GM19324 (cell line): ENCODE measurements at regions not wholly inside any gene's neighbourhood (a gene's known extent, or its start where the extent isn't known, plus 50 kb on each side); places are given as distances from the start of the nearest gene placed in this dataset.
"Not testable (repeated sequence)": the region's sequence is repeated elsewhere in the genome, so short reads cannot be mapped to it uniquely, and the experiment has no call there.

ENCODE experiments used
- ATAC-seq: cut with Tn5 transposase; IDR thresholded peaks from one replicate; pipeline ENCODE4 v1.9.1; 2021; ENCODE audit warnings: mild to moderate bottlenecking, moderate library complexity; ENCODE audit not compliant: unreplicated experiment, low FRiP score

GRCh38 chr10:58070956-58071355, 196.7 kb downstream of the IPMK start:
- no peak for ATAC-seq

GRCh38 chr10:58068809-58069208, 198.9 kb downstream of the IPMK start:
- ATAC-seq: no peak

- ATAC-seq: no peak
Observed at GRCh38 chr10:58066979-58067378, 200.7 kb downstream of the IPMK start.

GRCh38 chr10:58066126-58066525, 201.6 kb downstream of the IPMK start:
- ATAC-seq: no peak

- ATAC-seq: no peak
Observed at GRCh38 chr10:58065529-58065815, 202.2 kb downstream of the IPMK start.

GRCh38 chr10:58064714-58065528, 202.8 kb downstream of the IPMK start:
- no peak for ATAC-seq

GRCh38 chr10:58063861-58064480, 203.7 kb downstream of the IPMK start:
- ATAC-seq: no peak

GRCh38 chr10:58058683-58059082, 209.0 kb downstream of the IPMK start:
- not testable (repeated sequence) for ATAC-seq

GRCh38 chr10:58054881-58055280, 212.8 kb downstream of the IPMK start:
- ATAC-seq: no peak

GRCh38 chr10:58052772-58053171, 214.9 kb downstream of the IPMK start:
- ATAC-seq: no peak

GRCh38 chr10:58050575-58050974, 217.1 kb downstream of the IPMK start:
- no peak for ATAC-seq

- no peak for ATAC-seq
Observed at GRCh38 chr10:58048936-58049335, 218.8 kb downstream of the IPMK start.

GRCh38 chr10:58044072-58044471, 223.6 kb downstream of the IPMK start:
- ATAC-seq: no peak

- no peak for ATAC-seq
Observed at GRCh38 chr10:58041901-58042300, 225.8 kb downstream of the IPMK start.

GRCh38 chr10:58030208-58030607, 237.5 kb downstream of the IPMK start:
- ATAC-seq: no peak

GRCh38 chr10:58028597-58029366, 238.9 kb downstream of the IPMK start:
- ATAC-seq: no peak

GRCh38 chr10:58027426-58027825, 240.3 kb downstream of the IPMK start:
- no peak for ATAC-seq

- ATAC-seq: no peak
Observed at GRCh38 chr10:58026036-58026435, 241.7 kb downstream of the IPMK start.

GRCh38 chr10:58023341-58024073, 244.2 kb downstream of the IPMK start:
- ATAC-seq: no peak

GRCh38 chr10:58019863-58020537, 247.7 kb downstream of the IPMK start:
- no peak for ATAC-seq
